ENCODE measurements at regions not wholly inside any gene's neighbourhood (a gene's known extent, or its start where the extent isn't known, plus 50 kb on each side); places are given as distances from the start of the nearest gene placed in this dataset.

GRCh38 chr3:17972476-17972875, 230.0 kb upstream of the TBC1D5 start:
- TF ChIP-seq ERG (CRISPR knock-in tag; IDR thresholded peaks at IDR 0.05), result no peak
- no peak for TF ChIP-seq ATF6 (CRISPR knock-in tag; IDR thresholded peaks at IDR 0.05)
- no peak for TF ChIP-seq CREB1 (CRISPR knock-in tag; IDR thresholded peaks at IDR 0.05)
- TF ChIP-seq HMGA2 (CRISPR knock-in tag; IDR thresholded peaks at IDR 0.05), result no peak
- no peak for TF ChIP-seq PRRX2 (CRISPR knock-in tag; IDR thresholded peaks at IDR 0.05)
- no peak for TF ChIP-seq ZBTB43 (CRISPR knock-in tag; IDR thresholded peaks at IDR 0.05)
- TF ChIP-seq ZNF138 (CRISPR knock-in tag; conservative IDR thresholded peaks at IDR 0.05), result no peak
- TF ChIP-seq PREB (CRISPR knock-in tag; IDR thresholded peaks at IDR 0.05; ENCODE audit: borderline replicate concordance), result no peak
- TF ChIP-seq ZBTB21 (CRISPR knock-in tag; IDR thresholded peaks at IDR 0.05; ENCODE audit: borderline replicate concordance), result no peak
- TF ChIP-seq CBFB (CRISPR knock-in tag; IDR thresholded peaks at IDR 0.05; ENCODE audit: low read depth), result no peak
- TF ChIP-seq USF1 (CRISPR knock-in tag; IDR thresholded peaks at IDR 0.05), result no peak
- no peak for TF ChIP-seq EMX1 (CRISPR knock-in tag; IDR thresholded peaks at IDR 0.05)
- no peak for TF ChIP-seq NR1H2 (CRISPR knock-in tag; IDR thresholded peaks at IDR 0.05)
- TF ChIP-seq AR (CRISPR knock-in tag; IDR thresholded peaks at IDR 0.05), result no peak
- ATAC-seq (no peak), DNase-seq (ENCODE audit: low spot score) (no peak)
- Mint-ChIP-seq H3K4me3 (no peak overlapping the region), H3K27ac (no peak overlapping the region), H3K27me3 (ENCODE audit: low read depth) (no peaks in the 10 kb centered on the region), H3K4me1 (peaks cover 29% of the 10 kb centered on the region), H3K36me3 (no peaks in the 10 kb centered on the region), H3K9me3 (no peaks in the 10 kb centered on the region)
- ChIA-PET POLR2A (no interaction called here), CTCF (interaction anchor here (0.6 to 1.7 kb wide), 3 partner anchors 78 to 363 kb away, joined by 3 read pairs; no protein-coding TSS in a partner anchor)

GRCh38 chr3:17972030-17972429, 229.6 kb upstream of the TBC1D5 start:
- H3K36me3 Mint-ChIP-seq, result no peaks in the 10 kb centered on the region
- H3K27me3 Mint-ChIP-seq (ENCODE audit: low read depth), result no peaks in the 10 kb centered on the region
- POLR2A ChIA-PET, result no interaction called here
- DNase-seq (ENCODE audit: low spot score) (no peak), ATAC-seq (no peak)
- CTCF ChIA-PET, result interaction anchor here (0.6 to 1.7 kb wide), 2 partner anchors 131 to 364 kb away, joined by 3 read pairs; no protein-coding TSS in a partner anchor
- no peaks in the 10 kb centered on the region for H3K9me3 Mint-ChIP-seq
- peaks cover 32% of the 10 kb centered on the region for H3K4me1 Mint-ChIP-seq
- H3K27ac Mint-ChIP-seq, result no peak overlapping the region
- no peak overlapping the region for H3K4me3 Mint-ChIP-seq
- no peak for TF ChIP-seq ZBTB21 (CRISPR knock-in tag; IDR thresholded peaks at IDR 0.05; ENCODE audit: borderline replicate concordance)
- TF ChIP-seq PREB (CRISPR knock-in tag; IDR thresholded peaks at IDR 0.05; ENCODE audit: borderline replicate concordance), result no peak
- TF ChIP-seq E2F1 (CRISPR knock-in tag; IDR thresholded peaks at IDR 0.05), result no peak
- no peak for TF ChIP-seq MLX (CRISPR knock-in tag; IDR thresholded peaks at IDR 0.05)
- TF ChIP-seq GABPB1 (CRISPR knock-in tag; IDR thresholded peaks at IDR 0.05), result no peak
- TF ChIP-seq ATF2 (CRISPR knock-in tag; IDR thresholded peaks at IDR 0.05; ENCODE audit: borderline replicate concordance, low read depth), result no peak
- no peak for TF ChIP-seq NR1H2 (CRISPR knock-in tag; IDR thresholded peaks at IDR 0.05)

Data from WTC11 (cell line).